ENCODE measurements at regions not wholly inside any gene's neighbourhood (a gene's known extent, or its start where the extent isn't known, plus 50 kb on each side); places are given as distances from the start of the nearest gene placed in this dataset.
A peak's percentile ranks its signal among the peaks of the same experiment; 100 is the strongest.

DNA sequence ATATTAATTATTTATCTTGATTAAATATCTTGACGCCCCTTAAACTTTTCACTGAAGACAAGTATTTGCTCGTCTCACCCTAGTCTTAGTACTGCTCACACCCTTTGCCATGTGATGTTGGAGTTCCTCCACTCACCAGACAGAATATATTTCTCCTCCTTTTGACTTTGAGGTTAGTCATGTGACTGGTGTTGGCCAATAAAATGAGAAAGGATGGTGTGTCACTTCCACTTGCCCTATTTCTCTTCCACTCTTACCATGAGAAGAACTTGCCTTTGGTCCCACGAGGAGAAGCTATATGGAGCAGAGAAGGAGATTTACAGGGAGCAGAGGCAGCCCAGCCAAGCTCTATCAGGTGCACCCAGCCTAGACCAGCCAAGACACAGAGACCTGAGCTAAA is 64.9 kb upstream of the TAB2 start:
- Histone ChIP-seq H3K27me3 (ENCODE audit: control insufficient read depth, extremely low read depth, insufficient read depth, low read length) (no peaks in the 10 kb centered on the region), H2AFZ (ENCODE audit: control insufficient read depth, low read length) (no peak overlapping the region), H3K4me1 (ENCODE audit: control insufficient read depth, extremely low read depth, insufficient read depth, low read length) (no peaks in the 10 kb centered on the region), H3K4me3 (ENCODE audit: control insufficient read depth in 2 of 3, extremely low read depth in 1 of 3, insufficient read depth in 2 of 3, low read depth in 1 of 3, low read length in 3 of 3) (no peak overlapping the region), H3K9ac (ENCODE audit: control insufficient read depth, extremely low read depth, insufficient read depth, low read length) (no peak overlapping the region), H4K20me1 (ENCODE audit: control insufficient read depth, extremely low read depth, insufficient read depth, low read length) (no peaks in the 10 kb centered on the region), H3K79me2 (ENCODE audit: control insufficient read depth, insufficient read depth, low read length) (no peaks in the 10 kb centered on the region), H3K9me3 (ENCODE audit: control insufficient read depth, low read depth, low read length) (no peaks in the 10 kb centered on the region), H3K9me1 (ENCODE audit: control insufficient read depth, extremely low read depth, insufficient read depth, low read length) (no peaks in the 10 kb centered on the region), H3K36me3 (ENCODE audit: control insufficient read depth in 2 of 2, extremely low read depth in 1 of 2, insufficient read depth in 2 of 2, low read length in 2 of 2) (no peaks in the 10 kb centered on the region), H3K27ac (ENCODE audit: control insufficient read depth, insufficient read depth, low read length) (no peak overlapping the region), H3K4me2 (ENCODE audit: control insufficient read depth, extremely low read depth, insufficient read depth, low read depth, low read length) (no peak overlapping the region)
- TF ChIP-seq, protein P1, sequence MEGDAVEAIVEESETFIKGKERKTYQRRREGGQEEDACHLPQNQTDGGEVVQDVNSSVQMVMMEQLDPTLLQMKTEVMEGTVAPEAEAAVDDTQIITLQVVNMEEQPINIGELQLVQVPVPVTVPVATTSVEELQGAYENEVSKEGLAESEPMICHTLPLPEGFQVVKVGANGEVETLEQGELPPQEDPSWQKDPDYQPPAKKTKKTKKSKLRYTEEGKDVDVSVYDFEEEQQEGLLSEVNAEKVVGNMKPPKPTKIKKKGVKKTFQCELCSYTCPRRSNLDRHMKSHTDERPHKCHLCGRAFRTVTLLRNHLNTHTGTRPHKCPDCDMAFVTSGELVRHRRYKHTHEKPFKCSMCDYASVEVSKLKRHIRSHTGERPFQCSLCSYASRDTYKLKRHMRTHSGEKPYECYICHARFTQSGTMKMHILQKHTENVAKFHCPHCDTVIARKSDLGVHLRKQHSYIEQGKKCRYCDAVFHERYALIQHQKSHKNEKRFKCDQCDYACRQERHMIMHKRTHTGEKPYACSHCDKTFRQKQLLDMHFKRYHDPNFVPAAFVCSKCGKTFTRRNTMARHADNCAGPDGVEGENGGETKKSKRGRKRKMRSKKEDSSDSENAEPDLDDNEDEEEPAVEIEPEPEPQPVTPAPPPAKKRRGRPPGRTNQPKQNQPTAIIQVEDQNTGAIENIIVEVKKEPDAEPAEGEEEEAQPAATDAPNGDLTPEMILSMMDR (optimal IDR thresholded peaks at IDR 0.05 in 1 of 3, IDR thresholded peaks at IDR 0.05 in 1 of 3, conservative IDR thresholded peaks at IDR 0.05 in 1 of 3; ENCODE audit: extremely low read depth in 1 of 3, insufficient read depth in 2 of 3, low read length in 3 of 3): no peak
- no peak for TF ChIP-seq EZH2 (IDR thresholded peaks at IDR 0.05; ENCODE audit: low read length)
- no peak for FAIRE-seq
- dilution Hi-C loops (cut with MboI; ENCODE audit: extremely low pct_ligation_motif_present, low sequenced_read_pairs): no loop called here
- no peak for DNase-seq (ENCODE audit: low read depth, low spot score)

DNA sequence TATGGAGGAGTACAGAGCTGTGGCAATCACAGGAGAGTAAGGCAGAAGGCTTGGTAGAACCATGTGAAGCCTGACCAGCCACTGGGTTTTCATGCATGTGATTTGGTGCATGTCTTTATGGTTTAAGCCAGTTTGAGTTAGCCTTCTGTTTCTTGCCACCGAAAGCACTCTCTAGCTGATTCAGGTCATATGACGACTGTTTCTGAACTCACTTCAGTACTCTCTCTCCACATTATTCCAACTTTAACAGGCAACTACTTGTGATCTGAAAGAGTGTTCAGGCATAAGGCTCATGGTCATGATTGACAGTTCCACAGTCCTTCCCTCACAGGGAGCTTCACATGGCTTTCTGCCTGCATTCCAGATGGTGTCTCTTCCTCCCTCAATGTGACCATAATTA is 63.3 kb upstream of the TAB2 start:
- no peak for DNase-seq (ENCODE audit: low read depth, low spot score)
- Histone ChIP-seq H3K9ac (ENCODE audit: control insufficient read depth, extremely low read depth, insufficient read depth, low read length) (no peak overlapping the region), H3K27me3 (ENCODE audit: control insufficient read depth, extremely low read depth, insufficient read depth, low read length) (no peaks in the 10 kb centered on the region), H2AFZ (ENCODE audit: control insufficient read depth, low read length) (no peak overlapping the region), H4K20me1 (ENCODE audit: control insufficient read depth, extremely low read depth, insufficient read depth, low read length) (no peaks in the 10 kb centered on the region), H3K9me3 (ENCODE audit: control insufficient read depth, low read depth, low read length) (no peaks in the 10 kb centered on the region), H3K27ac (ENCODE audit: control insufficient read depth, insufficient read depth, low read length) (no peak overlapping the region), H3K4me2 (ENCODE audit: control insufficient read depth, extremely low read depth, insufficient read depth, low read depth, low read length) (no peak overlapping the region), H3K9me1 (ENCODE audit: control insufficient read depth, extremely low read depth, insufficient read depth, low read length) (no peaks in the 10 kb centered on the region), H3K79me2 (ENCODE audit: control insufficient read depth, insufficient read depth, low read length) (no peaks in the 10 kb centered on the region), H3K36me3 (ENCODE audit: control insufficient read depth in 2 of 2, extremely low read depth in 1 of 2, insufficient read depth in 2 of 2, low read length in 2 of 2) (no peaks in the 10 kb centered on the region), H3K4me1 (ENCODE audit: control insufficient read depth, extremely low read depth, insufficient read depth, low read length) (no peaks in the 10 kb centered on the region), H3K4me3 (ENCODE audit: control insufficient read depth in 2 of 3, extremely low read depth in 1 of 3, insufficient read depth in 2 of 3, low read depth in 1 of 3, low read length in 3 of 3) (no peak overlapping the region)
- FAIRE-seq: peak; percentile 17
- dilution Hi-C loops (cut with MboI; ENCODE audit: extremely low pct_ligation_motif_present, low sequenced_read_pairs): no loop called here
- TF ChIP-seq EZH2 (IDR thresholded peaks at IDR 0.05; ENCODE audit: low read length): no peak
- TF ChIP-seq, protein P1 (optimal IDR thresholded peaks at IDR 0.05 in 1 of 3, IDR thresholded peaks at IDR 0.05 in 1 of 3, conservative IDR thresholded peaks at IDR 0.05 in 1 of 3; ENCODE audit: extremely low read depth in 1 of 3, insufficient read depth in 2 of 3, low read length in 3 of 3): no peak

Data from keratinocyte (primary cell).